Chondrocyte (in vitro differentiated cells): ENCODE measurements at regions not wholly inside any gene's neighbourhood (a gene's known extent, or its start where the extent isn't known, plus 50 kb on each side); places are given as distances from the start of the nearest gene placed in this dataset.

Experiments
- DNase-seq: peaks from one replicate; pipeline ENCODE4 v3.0.0; 2021; ENCODE audit warnings: mixed read lengths, low spot score
- H3K27ac Mint-ChIP-seq: one replicate; pipeline ENCODE4 v1.8.0; 2021; ENCODE audit warnings: mild to moderate bottlenecking, moderate library complexity, mixed read lengths; ENCODE audit not compliant: unreplicated experiment
- H3K27me3 Mint-ChIP-seq: 2 replicates; pipeline ENCODE4 v1.8.0; 2021; ENCODE audit warnings: low read depth, mixed read lengths
- H3K36me3 Mint-ChIP-seq: 2 replicates; pipeline ENCODE4 v1.8.0; 2021; ENCODE audit warnings: low read depth, mixed read lengths
- H3K4me1 Mint-ChIP-seq: 2 replicates; pipeline ENCODE4 v1.8.0; 2021; ENCODE audit warnings: low read depth, mild to moderate bottlenecking, mixed read lengths
- H3K4me3 Mint-ChIP-seq: one replicate; pipeline ENCODE4 v1.8.0; 2021; ENCODE audit warnings: mild to moderate bottlenecking, moderate library complexity, mixed read lengths; ENCODE audit not compliant: unreplicated experiment
- H3K9me3 Mint-ChIP-seq: 2 replicates; pipeline ENCODE4 v1.8.0; 2021; ENCODE audit warnings: low read depth, mixed read lengths
- TF ChIP-seq, protein P1 (sequence below): fragments of 200-600 bp; sonication (generic); IDR thresholded peaks from 2 replicates; pipeline ENCODE4 v1.5.0; 2021; ENCODE audit warnings: antibody characterized with exemption, mild to moderate bottlenecking, moderate library complexity

DNA sequence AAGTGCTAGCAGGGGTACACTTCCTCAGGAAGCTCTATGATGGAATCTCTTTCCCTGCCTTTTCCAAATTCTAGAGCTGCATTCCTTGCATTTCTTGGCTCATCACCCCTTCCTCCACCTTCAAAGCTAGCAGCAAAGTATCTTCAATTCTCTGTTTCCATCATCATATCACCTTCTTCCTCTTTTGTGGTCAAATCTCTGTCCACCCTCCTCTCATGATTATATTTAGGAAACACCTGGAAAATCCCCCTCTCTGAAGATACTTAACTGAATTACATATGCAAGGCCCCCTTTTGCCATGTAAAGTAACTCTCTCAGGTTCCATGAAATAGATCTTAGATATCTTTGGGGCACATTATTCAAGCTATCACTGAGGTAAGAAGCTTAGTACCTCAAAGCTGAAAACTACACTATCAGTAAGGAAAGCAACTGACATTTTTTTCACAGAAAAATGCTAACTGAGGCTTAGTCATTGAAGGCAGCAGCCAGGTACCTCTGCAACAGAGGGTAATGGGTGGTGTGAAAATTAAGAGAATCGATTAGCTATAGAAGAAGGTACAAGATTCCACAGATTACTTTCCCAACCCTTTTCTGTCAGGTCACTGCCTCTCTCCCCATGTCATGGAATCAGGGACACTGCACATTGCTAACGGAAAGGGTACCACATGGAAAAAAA, 197.3 kb downstream of the MACC1 start:
- H3K27me3 Mint-ChIP-seq = peaks cover 12% of the 10 kb centered on the region
- no peak overlapping the region for H3K4me3 Mint-ChIP-seq
- no peaks in the 10 kb centered on the region for H3K4me1 Mint-ChIP-seq
- no peak for DNase-seq
- H3K27ac Mint-ChIP-seq = no peak overlapping the region
- no peaks in the 10 kb centered on the region for H3K36me3 Mint-ChIP-seq
- TF ChIP-seq, protein P1, sequence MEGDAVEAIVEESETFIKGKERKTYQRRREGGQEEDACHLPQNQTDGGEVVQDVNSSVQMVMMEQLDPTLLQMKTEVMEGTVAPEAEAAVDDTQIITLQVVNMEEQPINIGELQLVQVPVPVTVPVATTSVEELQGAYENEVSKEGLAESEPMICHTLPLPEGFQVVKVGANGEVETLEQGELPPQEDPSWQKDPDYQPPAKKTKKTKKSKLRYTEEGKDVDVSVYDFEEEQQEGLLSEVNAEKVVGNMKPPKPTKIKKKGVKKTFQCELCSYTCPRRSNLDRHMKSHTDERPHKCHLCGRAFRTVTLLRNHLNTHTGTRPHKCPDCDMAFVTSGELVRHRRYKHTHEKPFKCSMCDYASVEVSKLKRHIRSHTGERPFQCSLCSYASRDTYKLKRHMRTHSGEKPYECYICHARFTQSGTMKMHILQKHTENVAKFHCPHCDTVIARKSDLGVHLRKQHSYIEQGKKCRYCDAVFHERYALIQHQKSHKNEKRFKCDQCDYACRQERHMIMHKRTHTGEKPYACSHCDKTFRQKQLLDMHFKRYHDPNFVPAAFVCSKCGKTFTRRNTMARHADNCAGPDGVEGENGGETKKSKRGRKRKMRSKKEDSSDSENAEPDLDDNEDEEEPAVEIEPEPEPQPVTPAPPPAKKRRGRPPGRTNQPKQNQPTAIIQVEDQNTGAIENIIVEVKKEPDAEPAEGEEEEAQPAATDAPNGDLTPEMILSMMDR = no peak
- H3K9me3 Mint-ChIP-seq = peaks cover 8% of the 10 kb centered on the region

DNA sequence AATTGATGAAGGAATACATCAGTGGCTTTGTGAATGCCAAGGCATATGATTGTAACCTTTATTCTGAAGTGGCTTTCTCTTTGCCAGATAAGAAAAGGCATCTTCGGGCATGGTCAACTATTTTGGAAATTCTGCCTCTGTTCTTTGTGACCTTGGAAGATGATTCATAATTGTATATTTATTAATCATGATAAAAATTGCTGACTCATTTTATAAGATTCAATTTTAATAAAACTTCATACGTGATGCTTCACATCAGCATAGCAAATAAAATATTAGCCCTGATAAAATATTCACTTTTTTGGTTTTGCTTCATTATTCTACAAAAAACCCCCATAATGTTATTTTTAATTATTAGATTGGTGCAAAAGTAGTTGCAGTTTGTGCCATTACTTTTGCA, 200.5 kb downstream of the MACC1 start:
- no peak overlapping the region for H3K27ac Mint-ChIP-seq
- H3K9me3 Mint-ChIP-seq = peaks cover 8% of the 10 kb centered on the region
- TF ChIP-seq, protein P1 = no peak
- DNase-seq = no peak
- H3K4me1 Mint-ChIP-seq = no peaks in the 10 kb centered on the region
- H3K27me3 Mint-ChIP-seq = no peaks in the 10 kb centered on the region
- no peak overlapping the region for H3K4me3 Mint-ChIP-seq
- no peaks in the 10 kb centered on the region for H3K36me3 Mint-ChIP-seq

DNA sequence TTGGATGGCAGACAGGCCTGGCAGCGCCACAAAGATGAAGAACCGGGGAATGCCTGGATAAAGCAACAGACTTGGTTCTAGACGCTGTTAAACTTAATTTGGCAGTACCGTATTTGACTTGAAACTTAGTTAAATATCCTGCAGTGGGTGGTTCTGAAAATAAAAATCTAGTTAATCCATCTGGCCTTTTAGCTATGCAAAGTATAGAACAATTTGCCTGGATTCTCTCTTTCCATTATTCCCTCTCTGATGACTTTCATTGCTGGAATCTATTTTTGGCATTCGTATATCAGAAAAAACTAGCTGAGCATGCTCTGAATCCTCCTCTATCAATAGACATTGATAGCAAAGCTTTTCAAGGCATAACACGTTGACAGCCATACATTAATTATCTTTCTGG, 203.6 kb downstream of the MACC1 start:
- H3K36me3 Mint-ChIP-seq = no peaks in the 10 kb centered on the region

DNA sequence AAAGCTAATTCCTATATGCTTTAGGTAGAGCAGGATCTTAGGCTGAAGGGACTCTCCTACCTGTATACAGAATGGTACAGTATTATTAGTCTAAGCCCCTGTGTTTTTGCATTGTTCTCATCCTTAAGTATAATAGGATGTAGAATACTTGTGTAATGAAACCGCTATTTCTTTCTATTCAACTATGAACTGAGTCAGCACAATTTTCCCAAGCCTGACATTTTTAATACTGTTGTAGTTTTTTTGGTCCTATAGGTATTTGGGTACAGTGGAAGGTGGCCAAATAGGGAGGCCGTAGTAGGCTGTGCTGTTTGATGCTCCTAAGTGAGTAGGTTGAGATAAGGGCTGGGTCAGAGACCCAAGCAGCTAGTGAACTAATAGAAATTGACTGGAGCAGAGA, 205.1 kb downstream of the MACC1 start:
- no peak overlapping the region for H3K4me3 Mint-ChIP-seq
- no peaks in the 10 kb centered on the region for H3K9me3 Mint-ChIP-seq
- DNase-seq = no peak
- H3K27ac Mint-ChIP-seq = no peak overlapping the region
- H3K27me3 Mint-ChIP-seq = peaks cover 5% of the 10 kb centered on the region
- H3K36me3 Mint-ChIP-seq = no peaks in the 10 kb centered on the region
- TF ChIP-seq, protein P1 = no peak
- peaks cover 3% of the 10 kb centered on the region for H3K4me1 Mint-ChIP-seq

More for the DNA sequence above, 203.6 kb downstream of the MACC1 start:
- Mint-ChIP-seq H3K4me1 (peaks cover 3% of the 10 kb centered on the region), H3K27me3 (peaks cover 5% of the 10 kb centered on the region), H3K27ac (no peak overlapping the region), H3K4me3 (no peak overlapping the region), H3K9me3 (no peaks in the 10 kb centered on the region)
- DNase-seq = no peak
- TF ChIP-seq, protein P1 = no peak

DNA sequence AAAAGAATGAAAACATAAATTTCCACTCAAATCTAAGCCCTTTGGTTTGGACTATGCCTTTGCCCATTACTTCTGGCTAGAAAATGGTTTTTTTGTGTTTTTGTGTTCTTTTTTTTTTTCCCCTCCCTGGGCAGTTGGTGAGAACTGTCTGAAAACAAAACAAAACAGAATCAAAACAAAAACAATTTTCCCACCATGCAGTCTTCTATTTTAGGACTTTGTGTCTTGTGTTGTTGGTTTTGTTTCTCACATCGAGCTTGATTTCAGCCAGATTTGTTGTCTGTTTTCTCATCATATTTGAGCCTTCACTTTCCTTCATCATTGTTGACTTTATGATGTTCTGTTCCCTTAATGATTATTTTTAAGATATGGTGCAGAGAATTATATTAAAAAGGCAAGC, 206.3 kb downstream of the MACC1 start:
- Mint-ChIP-seq H3K9me3 (no peaks in the 10 kb centered on the region), H3K36me3 (no peaks in the 10 kb centered on the region), H3K27me3 (peaks cover 5% of the 10 kb centered on the region), H3K4me1 (peaks cover 3% of the 10 kb centered on the region), H3K27ac (no peak overlapping the region), H3K4me3 (no peak overlapping the region)
- no peak for DNase-seq
- TF ChIP-seq, protein P1 = no peak
